ENCODE measurements at regions not wholly inside any gene's neighbourhood (a gene's known extent, or its start where the extent isn't known, plus 50 kb on each side); places are given as distances from the start of the nearest gene placed in this dataset.

GRCh38 chr5:121285801-121286521, 565.7 kb upstream of the FTMT start:
- TF ChIP-seq POLR2A (IDR thresholded peaks at IDR 0.05): no peak
- TF ChIP-seq, protein P1, sequence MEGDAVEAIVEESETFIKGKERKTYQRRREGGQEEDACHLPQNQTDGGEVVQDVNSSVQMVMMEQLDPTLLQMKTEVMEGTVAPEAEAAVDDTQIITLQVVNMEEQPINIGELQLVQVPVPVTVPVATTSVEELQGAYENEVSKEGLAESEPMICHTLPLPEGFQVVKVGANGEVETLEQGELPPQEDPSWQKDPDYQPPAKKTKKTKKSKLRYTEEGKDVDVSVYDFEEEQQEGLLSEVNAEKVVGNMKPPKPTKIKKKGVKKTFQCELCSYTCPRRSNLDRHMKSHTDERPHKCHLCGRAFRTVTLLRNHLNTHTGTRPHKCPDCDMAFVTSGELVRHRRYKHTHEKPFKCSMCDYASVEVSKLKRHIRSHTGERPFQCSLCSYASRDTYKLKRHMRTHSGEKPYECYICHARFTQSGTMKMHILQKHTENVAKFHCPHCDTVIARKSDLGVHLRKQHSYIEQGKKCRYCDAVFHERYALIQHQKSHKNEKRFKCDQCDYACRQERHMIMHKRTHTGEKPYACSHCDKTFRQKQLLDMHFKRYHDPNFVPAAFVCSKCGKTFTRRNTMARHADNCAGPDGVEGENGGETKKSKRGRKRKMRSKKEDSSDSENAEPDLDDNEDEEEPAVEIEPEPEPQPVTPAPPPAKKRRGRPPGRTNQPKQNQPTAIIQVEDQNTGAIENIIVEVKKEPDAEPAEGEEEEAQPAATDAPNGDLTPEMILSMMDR (IDR thresholded peaks at IDR 0.05): no peak

All from heart left ventricle (tissue), 13 donors.